Skin of body (tissue), 1 donor: ENCODE measurements at regions not wholly inside any gene's neighbourhood (a gene's known extent, or its start where the extent isn't known, plus 50 kb on each side); places are given as distances from the start of the nearest gene placed in this dataset.

ENCODE experiments used
- DNase-seq: peaks from one replicate; lab custom pipeline; 2025; lab: John Stamatoyannopoulos, UW

DNA sequence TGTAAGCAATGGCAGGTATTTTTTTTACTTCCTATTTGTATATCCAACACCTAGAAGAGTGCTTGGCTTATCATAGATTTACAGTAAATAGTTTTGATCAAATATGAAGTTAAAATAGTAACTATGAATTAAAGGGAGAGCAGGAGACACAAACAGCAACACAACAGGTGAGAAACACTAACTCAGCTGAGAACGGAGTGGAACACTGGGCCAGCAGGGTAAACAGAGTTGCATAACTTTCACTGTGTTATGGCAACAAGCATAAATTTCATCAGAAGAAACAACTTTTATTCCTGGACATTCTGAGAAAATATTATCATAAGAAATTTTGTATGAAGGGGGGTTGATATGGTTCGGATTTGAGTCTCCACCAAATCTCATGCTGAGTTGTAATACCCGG, 52.2 kb upstream of the SMIM30 start:
- DNase-seq = no peak
